Astrocyte (in vitro differentiated cells and primary cell): ENCODE measurements at regions not wholly inside any gene's neighbourhood (a gene's known extent, or its start where the extent isn't known, plus 50 kb on each side); places are given as distances from the start of the nearest gene placed in this dataset.

Source experiments
- DNase-seq: peaks from one replicate; pipeline ENCODE4 v3.0.0-alpha.2; 2010; ENCODE audit warnings: low read depth
- FAIRE-seq: peaks from 2 replicates; lab custom pipeline; 2011; peaks lifted over from hg19 to GRCh38; lab: Jason Lieb, UNC
- H2AFZ ChIP-seq: 2 replicates; pipeline ENCODE4 v1.6.0; 2012; ENCODE audit warnings: low read depth, low read length, inconsistent platforms
- H3K27ac ChIP-seq: 2 replicates; pipeline ENCODE4 v1.5.1; 2011; ENCODE audit warnings: low read depth, low read length, inconsistent platforms
- H3K27me3 ChIP-seq: 2 replicates; pipeline ENCODE4 v1.6.0; 2011; ENCODE audit warnings: low read length, inconsistent platforms; ENCODE audit not compliant: insufficient read depth
- H3K36me3 ChIP-seq: 2 replicates; pipeline ENCODE4 v1.5.1; 2011; ENCODE audit warnings: low read length, inconsistent platforms; ENCODE audit not compliant: insufficient read depth
- H3K4me1 ChIP-seq: 2 replicates; pipeline ENCODE4 v1.5.1; 2011; ENCODE audit warnings: low read length, inconsistent platforms; ENCODE audit not compliant: insufficient read depth
- H3K4me2 ChIP-seq: 2 replicates; pipeline ENCODE4 v1.6.0; 2012; ENCODE audit warnings: low read length, inconsistent platforms
- H3K4me3 ChIP-seq: 2 replicates; pipeline ENCODE4 v1.5.1; 2011; ENCODE audit warnings: low read depth, mild to moderate bottlenecking, low read length, inconsistent platforms; ENCODE audit not compliant: insufficient read depth
- H3K79me2 ChIP-seq: 2 replicates; pipeline ENCODE4 v1.6.0; 2012; ENCODE audit warnings: mild to moderate bottlenecking, low read length, inconsistent platforms; ENCODE audit not compliant: insufficient read depth
- H3K9ac ChIP-seq: 2 replicates; pipeline ENCODE4 v1.6.0; 2012; ENCODE audit warnings: mild to moderate bottlenecking, low read length, inconsistent platforms
- H3K9me3 ChIP-seq: 2 replicates; pipeline ENCODE4 v1.5.1; 2012; ENCODE audit warnings: low read depth, mild to moderate bottlenecking, low read length, inconsistent platforms; ENCODE audit not compliant: insufficient read depth
- H4K20me1 ChIP-seq: 2 replicates; pipeline ENCODE4 v1.6.0; 2012; ENCODE audit warnings: low read length, inconsistent platforms; ENCODE audit not compliant: insufficient read depth
- H3K27ac Mint-ChIP-seq: one replicate; pipeline ENCODE4 v1.8.0; 2021; ENCODE audit warnings: mild to moderate bottlenecking, mixed read lengths; ENCODE audit not compliant: unreplicated experiment
- H3K27me3 Mint-ChIP-seq: one replicate; pipeline ENCODE4 v1.8.0; 2021; ENCODE audit warnings: low read depth, mixed read lengths; ENCODE audit not compliant: unreplicated experiment
- H3K36me3 Mint-ChIP-seq: one replicate; pipeline ENCODE4 v1.8.0; 2021; ENCODE audit warnings: low read depth, mixed read lengths; ENCODE audit not compliant: unreplicated experiment
- H3K4me1 Mint-ChIP-seq: one replicate; pipeline ENCODE4 v1.8.0; 2021; ENCODE audit warnings: low read depth, mixed read lengths; ENCODE audit not compliant: unreplicated experiment
- H3K4me3 Mint-ChIP-seq: one replicate; pipeline ENCODE4 v1.8.0; 2021; ENCODE audit warnings: mild to moderate bottlenecking, moderate library complexity, mixed read lengths; ENCODE audit not compliant: unreplicated experiment
- H3K9me3 Mint-ChIP-seq: one replicate; pipeline ENCODE4 v1.8.0; 2021; ENCODE audit warnings: mild to moderate bottlenecking, mixed read lengths; ENCODE audit not compliant: unreplicated experiment
- EZH2 ChIP-seq: IDR thresholded peaks from 2 replicates; pipeline ENCODE4 v1.6.1; 2012; ENCODE audit warnings: mild to moderate bottlenecking, low read length, inconsistent platforms; ENCODE audit not compliant: insufficient read depth
- TF ChIP-seq, protein P1 (sequence below): IDR thresholded peaks from 2 replicates; pipeline ENCODE4 v1.5.1; 2011; ENCODE audit warnings: low read depth, mild to moderate bottlenecking, inconsistent platforms, low read length, moderate library complexity; ENCODE audit not compliant: insufficient read depth

DNA sequence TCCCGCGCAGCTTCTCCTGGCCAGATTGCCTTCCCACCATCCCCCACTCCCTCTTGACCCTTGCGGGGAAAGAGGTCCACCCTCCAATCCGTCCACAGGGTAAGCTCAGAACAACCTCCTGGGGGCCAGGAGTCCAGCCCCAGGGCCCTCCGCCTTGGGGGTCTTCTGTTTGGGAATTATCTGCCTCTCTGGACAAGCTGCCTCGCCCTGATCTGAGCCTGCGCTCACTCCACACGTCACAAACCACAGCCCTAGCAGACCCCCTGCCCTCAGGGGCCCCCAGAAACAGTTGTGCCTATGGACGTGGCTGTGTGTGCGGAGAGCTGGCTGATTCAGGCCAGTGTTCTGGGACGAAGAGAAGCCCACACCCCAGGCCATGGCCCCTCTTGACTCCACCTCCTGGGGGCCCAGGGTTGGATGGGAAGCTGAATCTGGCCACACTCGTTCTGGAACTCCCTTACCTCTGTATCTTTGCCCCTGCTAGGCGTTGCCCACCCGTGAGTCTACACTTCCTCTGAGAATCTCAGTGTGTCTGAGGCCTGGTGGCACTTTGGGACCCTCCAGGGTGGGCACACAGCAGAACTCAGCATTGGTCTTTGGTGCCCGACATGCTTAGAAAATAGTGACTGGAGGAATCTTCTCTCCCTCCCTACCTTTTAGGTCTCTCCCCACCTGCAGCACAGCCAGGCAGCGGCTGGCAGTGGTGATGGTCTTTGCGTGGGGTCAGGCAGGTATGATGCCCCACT lies 119.9 kb upstream of the SMURF2 start:
- Histone ChIP-seq H2AFZ (peak overlapping the region; percentile 69), H3K4me1 (peaks cover 33% of the 10 kb centered on the region), H3K36me3 (no peaks in the 10 kb centered on the region), H3K79me2 (no peaks in the 10 kb centered on the region), H3K4me2 (peak overlapping the region; percentile 87), H3K9ac (peak overlapping the region; percentile 27), H4K20me1 (peaks cover 11% of the 10 kb centered on the region), H3K9me3 (no peaks in the 10 kb centered on the region), H3K4me3 (no peak overlapping the region), H3K27me3 (peaks cover 26% of the 10 kb centered on the region), H3K27ac (no peak overlapping the region)
- no peak for FAIRE-seq
- Mint-ChIP-seq H3K36me3 (peaks cover 15% of the 10 kb centered on the region), H3K9me3 (no peaks in the 10 kb centered on the region), H3K27ac (no peak overlapping the region), H3K4me1 (peaks cover 16% of the 10 kb centered on the region), H3K4me3 (no peak overlapping the region), H3K27me3 (peaks cover 11% of the 10 kb centered on the region)
- DNase-seq = no peak
- TF ChIP-seq, protein P1, sequence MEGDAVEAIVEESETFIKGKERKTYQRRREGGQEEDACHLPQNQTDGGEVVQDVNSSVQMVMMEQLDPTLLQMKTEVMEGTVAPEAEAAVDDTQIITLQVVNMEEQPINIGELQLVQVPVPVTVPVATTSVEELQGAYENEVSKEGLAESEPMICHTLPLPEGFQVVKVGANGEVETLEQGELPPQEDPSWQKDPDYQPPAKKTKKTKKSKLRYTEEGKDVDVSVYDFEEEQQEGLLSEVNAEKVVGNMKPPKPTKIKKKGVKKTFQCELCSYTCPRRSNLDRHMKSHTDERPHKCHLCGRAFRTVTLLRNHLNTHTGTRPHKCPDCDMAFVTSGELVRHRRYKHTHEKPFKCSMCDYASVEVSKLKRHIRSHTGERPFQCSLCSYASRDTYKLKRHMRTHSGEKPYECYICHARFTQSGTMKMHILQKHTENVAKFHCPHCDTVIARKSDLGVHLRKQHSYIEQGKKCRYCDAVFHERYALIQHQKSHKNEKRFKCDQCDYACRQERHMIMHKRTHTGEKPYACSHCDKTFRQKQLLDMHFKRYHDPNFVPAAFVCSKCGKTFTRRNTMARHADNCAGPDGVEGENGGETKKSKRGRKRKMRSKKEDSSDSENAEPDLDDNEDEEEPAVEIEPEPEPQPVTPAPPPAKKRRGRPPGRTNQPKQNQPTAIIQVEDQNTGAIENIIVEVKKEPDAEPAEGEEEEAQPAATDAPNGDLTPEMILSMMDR = no peak
- TF ChIP-seq EZH2 = no peak

DNA sequence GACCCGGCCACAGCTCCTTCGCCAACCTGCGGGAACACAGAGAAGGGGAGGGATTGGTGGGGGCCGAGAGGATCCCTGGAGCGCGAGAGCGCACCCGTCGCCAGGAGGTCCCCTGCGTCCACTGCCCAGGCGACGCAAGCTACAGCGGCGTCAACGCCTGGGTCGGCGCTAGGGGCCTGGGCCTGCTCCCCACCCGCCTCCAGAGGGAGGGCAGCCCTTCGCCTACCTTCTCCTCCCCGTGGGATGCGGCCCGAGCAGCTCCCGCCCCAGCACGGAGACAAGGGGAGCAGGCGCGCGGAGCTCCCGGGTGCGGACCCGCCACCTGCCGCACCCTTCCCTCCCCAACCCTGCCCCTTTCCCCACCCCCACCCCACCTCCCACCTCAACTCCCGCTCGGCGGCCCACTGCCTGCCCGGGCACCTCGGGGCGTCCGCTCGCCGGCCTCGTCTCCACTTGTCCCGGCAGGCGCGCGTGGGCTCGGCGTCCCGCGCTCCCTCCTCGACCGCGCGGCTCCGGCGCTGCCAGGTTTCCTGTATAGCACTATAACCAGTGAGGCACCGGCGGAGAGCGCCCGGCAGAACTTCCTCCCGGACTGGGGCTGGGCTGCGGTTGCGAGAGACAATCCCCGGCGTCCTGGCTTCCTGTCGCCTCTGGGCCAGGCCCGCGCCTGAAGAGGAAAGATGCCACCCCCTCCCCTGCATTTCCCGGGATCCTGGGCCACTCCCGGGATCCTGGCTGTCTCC lies 119.1 kb upstream of the SMURF2 start:
- peak overlapping the region; percentile 55 for H3K9ac ChIP-seq
- H4K20me1 ChIP-seq = peaks cover 11% of the 10 kb centered on the region
- no peaks in the 10 kb centered on the region for H3K9me3 Mint-ChIP-seq
- peaks cover 26% of the 10 kb centered on the region for H3K27me3 ChIP-seq
- peaks cover 16% of the 10 kb centered on the region for H3K4me1 Mint-ChIP-seq
- no peak for FAIRE-seq
- no peaks in the 10 kb centered on the region for H3K79me2 ChIP-seq
- peaks cover 11% of the 10 kb centered on the region for H3K27me3 Mint-ChIP-seq
- DNase-seq = peak; percentile 14
- no peaks in the 10 kb centered on the region for H3K9me3 ChIP-seq
- peak overlapping the region; percentile 87 for H3K4me2 ChIP-seq
- no peak overlapping the region for H3K27ac Mint-ChIP-seq
- H3K36me3 Mint-ChIP-seq = peaks cover 10% of the 10 kb centered on the region
- H2AFZ ChIP-seq = peak overlapping the region; percentile 69
- peaks cover 35% of the 10 kb centered on the region for H3K4me1 ChIP-seq
- TF ChIP-seq EZH2 = no peak
- TF ChIP-seq, protein P1 = no peak
- H3K4me3 ChIP-seq = peak overlapping the region; percentile 58
- H3K27ac ChIP-seq = no peak overlapping the region
- H3K36me3 ChIP-seq = no peaks in the 10 kb centered on the region
- H3K4me3 Mint-ChIP-seq = peak overlapping the region; percentile 77
